HG03064 (cell line): ENCODE measurements at regions not wholly inside any gene's neighbourhood (a gene's known extent, or its start where the extent isn't known, plus 50 kb on each side); places are given as distances from the start of the nearest gene placed in this dataset.

Source experiments
- ATAC-seq: cut with Tn5 transposase; IDR thresholded peaks from one replicate; pipeline ENCODE4 v1.9.1; 2021; ENCODE audit warnings: low read depth; ENCODE audit not compliant: unreplicated experiment

GRCh38 chrX:7235071-7235470 lies 87.1 kb upstream of the PUDP start:
- ATAC-seq, result no peak

GRCh38 chrX:7233580-7234406 lies 85.8 kb upstream of the PUDP start:
- ATAC-seq, result no peak

- ATAC-seq, result no peak
Observed at GRCh38 chrX:7228226-7228625, 80.3 kb upstream of the PUDP start.

- no peak for ATAC-seq
Observed at GRCh38 chrX:7225338-7225737, 77.4 kb upstream of the PUDP start.

GRCh38 chrX:7223271-7223670 lies 75.3 kb upstream of the PUDP start:
- no peak for ATAC-seq

- no peak for ATAC-seq
Observed at GRCh38 chrX:7220121-7220520, 72.2 kb upstream of the PUDP start.

- ATAC-seq, result no peak
Observed at GRCh38 chrX:7219153-7219705, 71.3 kb upstream of the PUDP start.

GRCh38 chrX:7218321-7219152 lies 70.6 kb upstream of the PUDP start:
- no peak for ATAC-seq

GRCh38 chrX:7216981-7217587 lies 69.1 kb upstream of the PUDP start:
- ATAC-seq, result no peak

- ATAC-seq, result no peak
Observed at GRCh38 chrX:7215842-7216241, 67.9 kb upstream of the PUDP start.

- no peak for ATAC-seq
Observed at GRCh38 chrX:7214251-7214650, 66.3 kb upstream of the PUDP start.

- ATAC-seq, result no peak
Observed at GRCh38 chrX:7205037-7205577, 57.2 kb upstream of the PUDP start.

- no peak for ATAC-seq
Observed at GRCh38 chrX:7204619-7205018, 56.7 kb upstream of the PUDP start.

- ATAC-seq, result no peak
Observed at GRCh38 chrX:7202206-7202605, 54.3 kb upstream of the PUDP start.

GRCh38 chrX:7201496-7201895 lies 53.5 kb upstream of the PUDP start:
- ATAC-seq, result no peak

- no peak for ATAC-seq
Observed at GRCh38 chrX:7198499-7198898, 50.5 kb upstream of the PUDP start.
